ENCODE measurements at regions not wholly inside any gene's neighbourhood (a gene's known extent, or its start where the extent isn't known, plus 50 kb on each side); places are given as distances from the start of the nearest gene placed in this dataset.

GRCh38 chr9:113764572-113764971 lies 111.5 kb upstream of the ZNF618 start:
- H3K4me1 ChIP-seq (ENCODE audit: insufficient read depth, low read length, poor library complexity, severe bottlenecking), result no peaks in the 10 kb centered on the region
- no peak overlapping the region for H2AFZ ChIP-seq (ENCODE audit: low read length)
- H3K36me3 ChIP-seq (ENCODE audit: insufficient read depth, low read length), result no peaks in the 10 kb centered on the region
- no peaks in the 10 kb centered on the region for H4K20me1 ChIP-seq (ENCODE audit: insufficient read depth, low read length, poor library complexity, severe bottlenecking)
- H3K9me2 ChIP-seq (replicated peaks; ENCODE audit: low read depth, low read length), result no peaks in the 10 kb centered on the region
- H3F3A ChIP-seq (ENCODE audit: low read depth), result no peaks in the 10 kb centered on the region
- no peak for TF ChIP-seq EZH2phosphoT487 (IDR thresholded peaks at IDR 0.05; ENCODE audit: borderline replicate concordance)
- TF ChIP-seq, protein P1, sequence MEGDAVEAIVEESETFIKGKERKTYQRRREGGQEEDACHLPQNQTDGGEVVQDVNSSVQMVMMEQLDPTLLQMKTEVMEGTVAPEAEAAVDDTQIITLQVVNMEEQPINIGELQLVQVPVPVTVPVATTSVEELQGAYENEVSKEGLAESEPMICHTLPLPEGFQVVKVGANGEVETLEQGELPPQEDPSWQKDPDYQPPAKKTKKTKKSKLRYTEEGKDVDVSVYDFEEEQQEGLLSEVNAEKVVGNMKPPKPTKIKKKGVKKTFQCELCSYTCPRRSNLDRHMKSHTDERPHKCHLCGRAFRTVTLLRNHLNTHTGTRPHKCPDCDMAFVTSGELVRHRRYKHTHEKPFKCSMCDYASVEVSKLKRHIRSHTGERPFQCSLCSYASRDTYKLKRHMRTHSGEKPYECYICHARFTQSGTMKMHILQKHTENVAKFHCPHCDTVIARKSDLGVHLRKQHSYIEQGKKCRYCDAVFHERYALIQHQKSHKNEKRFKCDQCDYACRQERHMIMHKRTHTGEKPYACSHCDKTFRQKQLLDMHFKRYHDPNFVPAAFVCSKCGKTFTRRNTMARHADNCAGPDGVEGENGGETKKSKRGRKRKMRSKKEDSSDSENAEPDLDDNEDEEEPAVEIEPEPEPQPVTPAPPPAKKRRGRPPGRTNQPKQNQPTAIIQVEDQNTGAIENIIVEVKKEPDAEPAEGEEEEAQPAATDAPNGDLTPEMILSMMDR (conservative IDR thresholded peaks at IDR 0.05; ENCODE audit: low read length), result no peak
- H3K4me2 ChIP-seq (ENCODE audit: low read depth, low read length, poor library complexity, severe bottlenecking), result no peak overlapping the region
- H3K4me3 ChIP-seq (ENCODE audit: low read length, poor library complexity, severe bottlenecking), result no peak overlapping the region
- H3K27me3 ChIP-seq (ENCODE audit: insufficient read depth, low read length, poor library complexity, severe bottlenecking), result no peaks in the 10 kb centered on the region
- H3K9ac ChIP-seq (ENCODE audit: low read depth, low read length, poor library complexity, severe bottlenecking), result no peak overlapping the region
- no peaks in the 10 kb centered on the region for H3K9me3 ChIP-seq (ENCODE audit: insufficient read depth, low read depth, low read length)
- no peaks in the 10 kb centered on the region for H3K79me2 ChIP-seq (ENCODE audit: insufficient read depth, low read length)

DNA sequence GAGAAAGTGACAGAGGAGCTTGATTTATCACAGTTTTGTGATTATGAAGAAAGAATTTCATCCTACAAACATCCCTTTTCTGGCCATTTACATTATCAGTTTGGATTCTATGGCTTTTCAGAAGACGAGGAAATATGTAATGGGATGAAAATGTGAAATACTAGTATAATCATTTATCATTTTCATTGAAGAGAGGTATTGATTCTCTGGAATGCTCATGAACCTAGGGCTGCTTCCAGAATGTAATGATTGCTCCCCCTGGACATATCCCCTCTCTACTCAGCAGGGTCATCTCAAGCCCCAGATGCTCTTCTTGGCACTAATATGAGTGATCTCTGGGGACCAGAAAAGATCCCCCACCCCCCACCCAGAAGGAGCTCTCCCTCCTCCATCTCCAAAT lies 106.7 kb upstream of the ZNF618 start:
- Histone ChIP-seq H3F3A (ENCODE audit: low read depth) (no peaks in the 10 kb centered on the region), H2AFZ (ENCODE audit: low read length) (no peak overlapping the region), H3K9me3 (ENCODE audit: insufficient read depth, low read depth, low read length) (no peaks in the 10 kb centered on the region), H3K9ac (ENCODE audit: low read depth, low read length, poor library complexity, severe bottlenecking) (no peak overlapping the region), H3K4me3 (ENCODE audit: low read length, poor library complexity, severe bottlenecking) (no peak overlapping the region), H3K9me2 (replicated peaks; ENCODE audit: low read depth, low read length) (no peaks in the 10 kb centered on the region), H4K20me1 (ENCODE audit: insufficient read depth, low read length, poor library complexity, severe bottlenecking) (no peaks in the 10 kb centered on the region), H3K4me1 (ENCODE audit: insufficient read depth, low read length, poor library complexity, severe bottlenecking) (no peaks in the 10 kb centered on the region), H3K36me3 (ENCODE audit: insufficient read depth, low read length) (no peaks in the 10 kb centered on the region), H3K79me2 (ENCODE audit: insufficient read depth, low read length) (no peaks in the 10 kb centered on the region), H3K27me3 (ENCODE audit: insufficient read depth, low read length, poor library complexity, severe bottlenecking) (no peaks in the 10 kb centered on the region), H3K4me2 (ENCODE audit: low read depth, low read length, poor library complexity, severe bottlenecking) (no peak overlapping the region)
- TF ChIP-seq, protein P1 (conservative IDR thresholded peaks at IDR 0.05; ENCODE audit: low read length), result no peak
- TF ChIP-seq EZH2phosphoT487 (IDR thresholded peaks at IDR 0.05; ENCODE audit: borderline replicate concordance), result no peak

DNA sequence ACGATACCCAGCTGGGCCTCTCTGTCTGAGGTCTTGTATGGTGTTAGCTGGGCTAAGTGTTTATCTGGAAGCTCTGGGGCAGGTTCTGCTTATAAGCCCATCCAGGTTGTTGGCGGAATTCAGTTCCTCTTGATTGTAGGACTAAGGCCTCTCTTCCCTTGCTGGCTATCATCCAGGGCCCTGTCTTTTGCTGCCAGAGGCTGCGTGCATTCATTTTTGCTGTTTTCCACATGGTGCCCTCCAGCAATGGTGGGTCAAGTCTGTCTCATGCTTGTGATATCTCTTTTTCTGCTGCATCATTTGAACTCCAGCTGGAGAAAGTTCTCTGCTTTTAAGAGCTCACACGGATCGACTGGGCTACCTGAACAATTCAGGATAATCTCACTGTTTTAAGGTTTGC lies 105.7 kb upstream of the ZNF618 start:
- no peaks in the 10 kb centered on the region for H3K4me1 ChIP-seq (ENCODE audit: insufficient read depth, low read length, poor library complexity, severe bottlenecking)
- no peaks in the 10 kb centered on the region for H3F3A ChIP-seq (ENCODE audit: low read depth)
- H3K9ac ChIP-seq (ENCODE audit: low read depth, low read length, poor library complexity, severe bottlenecking), result no peak overlapping the region
- no peaks in the 10 kb centered on the region for H3K79me2 ChIP-seq (ENCODE audit: insufficient read depth, low read length)
- no peak overlapping the region for H3K4me2 ChIP-seq (ENCODE audit: low read depth, low read length, poor library complexity, severe bottlenecking)
- no peaks in the 10 kb centered on the region for H3K9me3 ChIP-seq (ENCODE audit: insufficient read depth, low read depth, low read length)
- H3K9me2 ChIP-seq (replicated peaks; ENCODE audit: low read depth, low read length), result no peaks in the 10 kb centered on the region
- H4K20me1 ChIP-seq (ENCODE audit: insufficient read depth, low read length, poor library complexity, severe bottlenecking), result no peaks in the 10 kb centered on the region
- TF ChIP-seq, protein P1 (conservative IDR thresholded peaks at IDR 0.05; ENCODE audit: low read length), result no peak
- no peak for TF ChIP-seq EZH2phosphoT487 (IDR thresholded peaks at IDR 0.05; ENCODE audit: borderline replicate concordance)
- H3K27me3 ChIP-seq (ENCODE audit: insufficient read depth, low read length, poor library complexity, severe bottlenecking), result no peaks in the 10 kb centered on the region
- no peak overlapping the region for H3K4me3 ChIP-seq (ENCODE audit: low read length, poor library complexity, severe bottlenecking)
- H2AFZ ChIP-seq (ENCODE audit: low read length), result no peak overlapping the region
- no peaks in the 10 kb centered on the region for H3K36me3 ChIP-seq (ENCODE audit: insufficient read depth, low read length)
